Adrenal gland (tissue), 9 donors: ENCODE measurements at regions not wholly inside any gene's neighbourhood (a gene's known extent, or its start where the extent isn't known, plus 50 kb on each side); places are given as distances from the start of the nearest gene placed in this dataset.

Experiments used
- DNase-seq, 7 donors: peaks; one replicate each; pipeline ENCODE4 v3.0.0-alpha.2; 2019 to 2020
- H3K27ac ChIP-seq, 5 donors: fragments of 200-600 bp; sonication (generic) in 4 of 5; 1 replicate in 3 of 5; 2 replicates in 2 of 5; pipeline versions ENCODE4 v1.5.1 to v1.8.0; 2016 to 2020; ENCODE audit warnings: mild to moderate bottlenecking in 1 of 5
- H3K27me3 ChIP-seq: fragments of 200-600 bp; 2 replicates; pipeline ENCODE4 v1.8.0; 2021
- H3K36me3 ChIP-seq, 2 donors: fragments of 200-600 bp; replicated peaks in 1 of 2; 1 replicate in 1 of 2; 2 replicates in 1 of 2; pipeline versions ENCODE4 v1.5.1 to v1.8.0; 2018 to 2022
- H3K4me1 ChIP-seq, 2 donors: fragments of 200-600 bp; replicated peaks in 1 of 2; 1 replicate in 1 of 2; 2 replicates in 1 of 2; pipeline versions ENCODE4 v1.5.1 to v1.8.0; 2018 to 2021
- H3K4me3 ChIP-seq, 4 donors: fragments of 200-600 bp; sonication (generic) in 3 of 4; one replicate each; pipeline ENCODE4 v1.5.1; 2016 to 2018
- H3K9me3 ChIP-seq, 3 donors: fragments of 200-600 bp; sonication (generic) in 1 of 3; replicated peaks in 1 of 3; 1 replicate in 2 of 3; 2 replicates in 1 of 3; pipeline versions ENCODE4 v1.5.1 to v1.8.0; 2016 to 2021
- CTCF ChIP-seq, 6 experiments: fragments of 450-650 bp in 4 of 6; fragments of 200-600 bp in 2 of 6; sonication (generic) in 1 of 6; IDR thresholded peaks; 1 replicate in 5 of 6; 2 replicates in 1 of 6; pipeline versions ENCODE4 v1.5.1 to v1.8.0; 2016 to 2021; ENCODE audit warnings: antibody characterized with exemption in 6 of 6, mild to moderate bottlenecking in 2 of 6, moderate library complexity in 1 of 6
- POLR2A ChIP-seq, 2 donors: fragments of 450-650 bp; IDR thresholded peaks; one replicate each; pipeline ENCODE4 v1.6.1; 2017; ENCODE audit warnings: antibody characterized with exemption in 2 of 2, mild to moderate bottlenecking in 2 of 2, moderate library complexity in 1 of 2
- WGBS, 4 donors: extraction: QIAGEN DNeasy Blood & Tissue Kit in 2 of 4; methylation state at CpG; one replicate each; pipeline versions ENCODE4 v1.1.5 to v1.1.7; 2013 to 2017; 5-methylcytosine and 5-hydroxymethylcytosine counted together
- intact Hi-C, 2 donors: fragments of 100-400 bp; cut with DNase I; formaldehyde crosslinking; loops; one replicate each; pipeline versions ENCODE4 v1.14.1 to v1.15.0; 2022 to 2023
- donor health status: healthy with polysubstance abuse.
- donor health status: Bipolar disorder and iron deficiency.
- donor health status: DM: yes; HTN: yes; CAD: no.
- donor health status: DM: no; HTN: no; CAD: no.
- donor health status: DM: no; HTN: no; CAD: no.

DNA sequence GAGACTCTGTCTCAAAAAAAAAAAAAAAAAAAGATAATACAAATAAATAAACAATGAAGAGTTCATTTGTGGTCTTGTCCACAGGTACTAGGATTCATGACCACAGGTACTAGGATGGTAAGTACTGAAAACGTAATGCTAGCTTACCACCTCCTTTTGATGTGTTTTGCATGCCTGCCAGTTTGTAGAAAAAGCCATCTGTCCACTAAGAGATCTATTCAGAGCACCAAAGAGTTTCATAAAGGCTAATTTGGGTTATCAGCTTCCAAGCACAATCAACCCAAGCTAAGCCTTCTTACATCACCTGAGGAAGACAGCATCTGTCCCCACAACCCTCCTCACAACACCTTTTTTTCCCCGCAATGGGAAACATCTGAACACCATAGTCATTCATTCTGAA lies 477.2 kb downstream of the ZEB2 start:
- WGBS, 4 donors, result 92 to 100% (median 96%) methylated on average over 2 of the region's 2 CpGs
- no peak overlapping the region for H3K4me3 ChIP-seq
- H3K9me3 ChIP-seq, result no peaks in the 10 kb centered on the region
- intact Hi-C loops, result no loop called here
- no peaks in the 10 kb centered on the region for H3K27me3 ChIP-seq
- no peak overlapping the region for H3K27ac ChIP-seq
- no peak for DNase-seq
- no peaks in the 10 kb centered on the region for H3K36me3 ChIP-seq
- peaks cover 0 to 10% of the 10 kb centered on the region in 2 donors for H3K4me1 ChIP-seq
- TF ChIP-seq CTCF (IDR thresholded peaks at IDR 0.05) (no peak), POLR2A (IDR thresholded peaks at IDR 0.05) (no peak)

- no peak overlapping the region for H3K27ac ChIP-seq
- no peak for DNase-seq
- peaks cover 0 to 10% of the 10 kb centered on the region in 2 donors for H3K4me1 ChIP-seq
- TF ChIP-seq POLR2A (IDR thresholded peaks at IDR 0.05) (no peak), CTCF (IDR thresholded peaks at IDR 0.05) (no peak)
- no peaks in the 10 kb centered on the region for H3K27me3 ChIP-seq
- no peaks in the 10 kb centered on the region for H3K36me3 ChIP-seq
- intact Hi-C loops, result no loop called here
- 93 to 100% (median 100%) methylated on average over 1 of the region's 1 CpG for WGBS, 4 donors
- no peak overlapping the region for H3K4me3 ChIP-seq
- no peaks in the 10 kb centered on the region for H3K9me3 ChIP-seq
Observed at GRCh38 chr2:144041612-144042011, 478.3 kb downstream of the ZEB2 start.

DNA sequence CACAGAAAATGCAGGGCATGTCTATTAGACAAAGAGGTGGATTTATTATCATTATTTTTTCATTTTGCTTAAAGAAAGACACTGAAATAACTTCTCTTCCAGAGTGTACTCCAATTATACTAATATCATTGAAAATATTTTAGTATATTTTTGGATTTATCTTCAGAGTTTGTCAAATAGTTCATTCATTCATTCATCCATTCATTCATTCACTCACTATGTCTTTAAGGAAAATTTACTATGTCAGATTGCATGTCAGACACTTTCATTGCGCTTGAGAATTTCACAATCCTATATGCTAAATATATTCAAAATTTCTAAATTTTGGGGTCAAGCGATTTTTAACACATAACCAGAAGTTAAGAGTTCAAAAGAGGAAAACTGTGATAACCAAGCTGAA lies 479.1 kb downstream of the ZEB2 start:
- Histone ChIP-seq H3K4me3 (no peak overlapping the region), H3K27me3 (no peaks in the 10 kb centered on the region), H3K27ac (no peak overlapping the region), H3K36me3 (no peaks in the 10 kb centered on the region), H3K4me1 (peaks cover 0 to 10% of the 10 kb centered on the region in 2 donors), H3K9me3 (no peaks in the 10 kb centered on the region)
- intact Hi-C loops, result no loop called here
- TF ChIP-seq CTCF (IDR thresholded peaks at IDR 0.05), result no peak
- no peak for TF ChIP-seq POLR2A (IDR thresholded peaks at IDR 0.05)
- no peak for DNase-seq
- 96 to 99% (median 97%) methylated on average over 2 of the region's 2 CpGs for WGBS, 4 donors

DNA sequence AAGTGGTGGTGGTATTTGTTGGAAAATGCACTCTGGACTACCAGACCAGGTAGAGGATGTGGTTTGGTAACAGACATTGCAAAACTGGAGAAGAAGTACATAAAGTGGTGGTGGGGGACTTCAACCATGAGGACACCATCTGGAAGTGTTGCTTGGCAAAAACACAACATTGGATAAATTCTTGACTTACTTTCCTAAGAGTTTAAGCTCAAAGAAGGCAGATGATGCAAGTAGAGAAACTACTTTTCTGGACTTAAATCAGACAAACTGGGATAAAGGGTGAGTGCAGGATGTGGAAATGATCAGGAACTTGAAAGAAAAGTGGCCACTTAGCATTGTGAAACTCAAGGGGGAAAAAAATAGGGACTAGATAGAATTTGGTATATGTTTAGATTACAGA lies 487.4 kb downstream of the ZEB2 start:
- no peak overlapping the region for H3K27ac ChIP-seq
- intact Hi-C loops, result no loop called here
- TF ChIP-seq POLR2A (IDR thresholded peaks at IDR 0.05) (no peak), CTCF (IDR thresholded peaks at IDR 0.05) (no peak)
- no peak overlapping the region for H3K4me3 ChIP-seq
- H3K27me3 ChIP-seq, result no peaks in the 10 kb centered on the region
- no peaks in the 10 kb centered on the region for H3K36me3 ChIP-seq
- no peaks in the 10 kb centered on the region for H3K9me3 ChIP-seq
- no peak for DNase-seq
- H3K4me1 ChIP-seq, result no peaks in the 10 kb centered on the region
